Endothelial cell of umbilical vein (primary cell): ENCODE measurements at regions not wholly inside any gene's neighbourhood (a gene's known extent, or its start where the extent isn't known, plus 50 kb on each side); places are given as distances from the start of the nearest gene placed in this dataset.

ENCODE experiments used
- BruUV-seq: library from RNA; stranded (reverse); fragments of 400-500 nt; replicated peaks from 2 replicates; lab custom pipeline; 2021; lab: Mats Ljungman, UMichigan
- CTCF ChIA-PET: fragments of 300-600, 350-600 bp; sonication (Branson Sonifier 250); formaldehyde crosslinking; loops from one replicate; lab custom pipeline; 2021; ENCODE audit warnings: antibody characterized with exemption, inconsistent platforms; lab: Charles Lee
- POLR2A ChIA-PET: fragments of 300-600, 350-600 bp; sonication (Branson Sonifier 250); formaldehyde crosslinking; loops from one replicate; lab custom pipeline; 2021; ENCODE audit warnings: antibody characterized with exemption, inconsistent platforms; lab: Charles Lee
- DNase-seq: peaks from one replicate; pipeline ENCODE4 v3.0.0-alpha.2; 2011; ENCODE audit warnings: low read depth, low spot score
- FAIRE-seq: peaks from 2 replicates; lab custom pipeline; 2011; peaks lifted over from hg19 to GRCh38; lab: Jason Lieb, UNC
- H2AFZ ChIP-seq: 2 replicates; pipeline ENCODE4 v1.6.0; 2012; ENCODE audit warnings: low read depth, low read length, control low read depth, inconsistent platforms
- H3K27ac ChIP-seq: 2 replicates; pipeline ENCODE4 v1.5.1; 2011; ENCODE audit warnings: low read depth, mild to moderate bottlenecking, control low read depth, low read length, moderate library complexity; ENCODE audit not compliant: insufficient read depth
- H3K27me3 ChIP-seq, 2 experiments: 2 replicates each; pipeline versions ENCODE4 v1.6.0 to v1.6.1; 2011; ENCODE audit warnings: low read length in 2 of 2, mixed read lengths in 1 of 2; ENCODE audit not compliant: control insufficient read depth in 2 of 2, insufficient read depth in 2 of 2
- H3K36me3 ChIP-seq, 2 experiments: 2 replicates in 1 of 2; 3 replicates in 1 of 2; pipeline ENCODE4 v1.5.1; 2011; ENCODE audit warnings: low read length in 2 of 2, mild to moderate bottlenecking in 1 of 2, moderate library complexity in 1 of 2; ENCODE audit not compliant: control insufficient read depth in 2 of 2, insufficient read depth in 2 of 2; ENCODE audit errors: extremely low read depth in 1 of 2
- H3K4me1 ChIP-seq: 3 replicates; pipeline ENCODE4 v1.5.1; 2011; ENCODE audit warnings: mild to moderate bottlenecking, low read length; ENCODE audit not compliant: control insufficient read depth, insufficient read depth; ENCODE audit errors: extremely low read depth
- H3K4me2 ChIP-seq: 2 replicates; pipeline ENCODE4 v1.6.1; 2011; ENCODE audit warnings: low read length, control low read depth, mixed read lengths; ENCODE audit not compliant: insufficient read depth
- H3K4me3 ChIP-seq, 3 experiments: fragments of 200-600 bp in 1 of 3; sonication (generic), shearing (Covaris generic) in 1 of 3; replicated peaks in 1 of 3; 2 replicates each; pipeline ENCODE4 v1.5.1; 2011 to 2016; ENCODE audit warnings: control low read depth in 3 of 3, low read length in 3 of 3, mild to moderate bottlenecking in 2 of 3, inconsistent platforms in 1 of 3, low read depth in 1 of 3, moderate library complexity in 1 of 3; ENCODE audit not compliant: insufficient read depth in 1 of 3
- H3K79me2 ChIP-seq: 2 replicates; pipeline ENCODE4 v1.6.0; 2012; ENCODE audit warnings: low read length, inconsistent platforms; ENCODE audit not compliant: control insufficient read depth, insufficient read depth
- H3K9ac ChIP-seq: replicated peaks from 2 replicates; pipeline ENCODE3; 2011; ENCODE audit warnings: low read length, control low read depth; ENCODE audit not compliant: insufficient read depth; ENCODE audit errors: extremely low read depth
- H3K9me1 ChIP-seq: replicated peaks from 3 replicates; pipeline ENCODE4 v1.6.0; 2011; ENCODE audit warnings: mild to moderate bottlenecking, low read length; ENCODE audit not compliant: control insufficient read depth, insufficient read depth; ENCODE audit errors: extremely low read depth
- H3K9me3 ChIP-seq: replicated peaks from 2 replicates; pipeline ENCODE4 v1.5.1; 2012; ENCODE audit warnings: low read length, inconsistent platforms; ENCODE audit not compliant: control insufficient read depth, insufficient read depth
- H4K20me1 ChIP-seq: replicated peaks from 2 replicates; pipeline ENCODE3; 2011; ENCODE audit warnings: mild to moderate bottlenecking, low read length; ENCODE audit not compliant: control insufficient read depth, insufficient read depth; ENCODE audit errors: extremely low read depth
- CTCF ChIP-seq, 2 donors: IDR thresholded peaks; 1 replicate in 1 of 2; 2 replicates in 1 of 2; pipeline ENCODE4 v1.5.1; 2011; ENCODE audit warnings: low read length in 2 of 2, mild to moderate bottlenecking in 2 of 2, moderate library complexity in 2 of 2, control low read depth in 1 of 2, inconsistent platforms in 1 of 2, low read depth in 1 of 2; ENCODE audit not compliant: insufficient read depth in 1 of 2; ENCODE audit errors: extremely low read depth in 1 of 2
- EZH2 ChIP-seq: IDR thresholded peaks from 2 replicates; pipeline ENCODE4 v1.6.1; 2012; ENCODE audit warnings: borderline replicate concordance, low read depth, mild to moderate bottlenecking, moderate library complexity, low read length, inconsistent platforms; ENCODE audit not compliant: severe bottlenecking
- FOS ChIP-seq: IDR thresholded peaks from 2 replicates; pipeline ENCODE4 v1.6.1; 2011; ENCODE audit warnings: mild to moderate bottlenecking, low read length, moderate library complexity, borderline replicate concordance; ENCODE audit not compliant: insufficient read depth
- GATA2 ChIP-seq: IDR thresholded peaks from 2 replicates; pipeline ENCODE4 v1.7.0; 2011; ENCODE audit warnings: low read depth, mild to moderate bottlenecking, moderate library complexity, mixed read lengths, low read length; ENCODE audit not compliant: insufficient read length, insufficient read depth
- JUN ChIP-seq: IDR thresholded peaks from 2 replicates; pipeline ENCODE4 v1.6.1; 2011; ENCODE audit warnings: borderline replicate concordance, low read depth; ENCODE audit not compliant: insufficient read length, insufficient read depth
- MAX ChIP-seq: IDR thresholded peaks from 2 replicates; pipeline ENCODE4 v1.6.1; 2011; ENCODE audit not compliant: insufficient read depth, insufficient read length
- MYC ChIP-seq: IDR thresholded peaks from one replicate; pipeline ENCODE4 v1.6.1; 2011; ENCODE audit warnings: mild to moderate bottlenecking, low read depth, low read length
- POLR2A ChIP-seq: IDR thresholded peaks from 2 replicates; pipeline ENCODE4 v1.6.1; 2012; ENCODE audit warnings: low read depth, mild to moderate bottlenecking, control low read depth, low read length
- POLR2AphosphoS5 ChIP-seq: IDR thresholded peaks from 2 replicates; pipeline ENCODE4 v1.6.1; 2012; ENCODE audit warnings: low read depth, mild to moderate bottlenecking, control low read depth, low read length, moderate library complexity; ENCODE audit not compliant: insufficient read depth
- dilution Hi-C: fragments of 300-500 bp; cut with MboI; formaldehyde crosslinking; loops from one replicate; pipeline ENCODE4 v1.15.0; 2019; ENCODE audit warnings: low sequenced_read_pairs; ENCODE audit not compliant: extremely low pct_ligation_motif_present
- intact Hi-C: fragments of 100-400 bp; cut with micrococcal nuclease; formaldehyde crosslinking; loops from one replicate; pipeline ENCODE4 v1.10.0; 2022

GRCh38 chr3:28672406-28672805 lies 323.8 kb upstream of the AZI2 start:
- Histone ChIP-seq H3K27me3 (peaks cover 0 to 4% of the 10 kb centered on the region in 2 experiments), H2AFZ (no peak overlapping the region), H4K20me1 (no peaks in the 10 kb centered on the region), H3K4me2 (no peak overlapping the region), H3K4me1 (no peaks in the 10 kb centered on the region), H3K9me1 (no peaks in the 10 kb centered on the region), H3K79me2 (no peaks in the 10 kb centered on the region), H3K36me3 (no peaks in the 10 kb centered on the region), H3K27ac (no peak overlapping the region), H3K9me3 (no peaks in the 10 kb centered on the region), H3K9ac (no peak overlapping the region), H3K4me3 (no peak overlapping the region)
- POLR2A ChIA-PET: no interaction called here
- BruUV-seq: no TSS peak
- dilution Hi-C loops (no loop called here), intact Hi-C loops (no loop called here)
- TF ChIP-seq JUN (no peak), GATA2 (no peak), MYC (no peak), EZH2 (no peak), POLR2AphosphoS5 (no peak), CTCF (IDR thresholded peaks at IDR 0.05; ENCODE audit: extremely low read depth in 1 of 2, insufficient read depth in 1 of 2, low read depth in 1 of 2, low read length in 2 of 2) (no peak), MAX (no peak), FOS (no peak), POLR2A (no peak)
- FAIRE-seq: no peak
- DNase-seq: no peak
- CTCF ChIA-PET: interaction anchor here (0.9 kb wide), 1 partner anchor 14 kb away, joined by 3 read pairs; no protein-coding TSS in a partner anchor
